Retinal pigment epithelial cell (primary cell): ENCODE measurements at regions not wholly inside any gene's neighbourhood (a gene's known extent, or its start where the extent isn't known, plus 50 kb on each side); places are given as distances from the start of the nearest gene placed in this dataset.

Source experiments
- DNase-seq: peaks from one replicate; pipeline ENCODE4 v3.0.0-alpha.2; 2010; ENCODE audit warnings: low read depth
- H3K4me3 ChIP-seq: 2 replicates; pipeline ENCODE4 v1.5.1; 2011; ENCODE audit warnings: mild to moderate bottlenecking, low read length, control low read depth, moderate library complexity
- TF ChIP-seq, protein P1 (sequence below): conservative IDR thresholded peaks from 2 replicates; pipeline ENCODE4 v1.5.1; 2011; ENCODE audit warnings: low read depth, low read length, control low read depth, inconsistent platforms

DNA sequence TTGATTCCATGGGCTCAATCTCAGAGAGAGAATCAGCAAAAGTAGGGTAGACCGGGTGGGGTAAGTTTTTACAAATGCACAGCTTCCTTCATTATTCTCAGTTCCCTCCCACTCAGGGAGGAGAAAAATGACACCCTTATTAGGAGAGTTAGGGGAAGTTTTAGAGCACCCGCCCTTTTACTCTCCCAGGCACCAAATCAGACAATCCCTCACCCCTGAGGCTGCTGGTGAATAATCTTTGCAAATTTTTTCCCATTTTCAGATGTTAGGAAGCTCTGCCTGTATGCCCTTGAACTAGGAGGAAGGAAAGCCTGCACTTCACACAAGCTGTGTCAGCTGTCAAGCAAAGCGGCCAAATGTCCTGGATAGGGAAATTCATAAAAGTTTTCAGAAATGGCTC, 834.9 kb downstream of the GRID1 start:
- TF ChIP-seq, protein P1, sequence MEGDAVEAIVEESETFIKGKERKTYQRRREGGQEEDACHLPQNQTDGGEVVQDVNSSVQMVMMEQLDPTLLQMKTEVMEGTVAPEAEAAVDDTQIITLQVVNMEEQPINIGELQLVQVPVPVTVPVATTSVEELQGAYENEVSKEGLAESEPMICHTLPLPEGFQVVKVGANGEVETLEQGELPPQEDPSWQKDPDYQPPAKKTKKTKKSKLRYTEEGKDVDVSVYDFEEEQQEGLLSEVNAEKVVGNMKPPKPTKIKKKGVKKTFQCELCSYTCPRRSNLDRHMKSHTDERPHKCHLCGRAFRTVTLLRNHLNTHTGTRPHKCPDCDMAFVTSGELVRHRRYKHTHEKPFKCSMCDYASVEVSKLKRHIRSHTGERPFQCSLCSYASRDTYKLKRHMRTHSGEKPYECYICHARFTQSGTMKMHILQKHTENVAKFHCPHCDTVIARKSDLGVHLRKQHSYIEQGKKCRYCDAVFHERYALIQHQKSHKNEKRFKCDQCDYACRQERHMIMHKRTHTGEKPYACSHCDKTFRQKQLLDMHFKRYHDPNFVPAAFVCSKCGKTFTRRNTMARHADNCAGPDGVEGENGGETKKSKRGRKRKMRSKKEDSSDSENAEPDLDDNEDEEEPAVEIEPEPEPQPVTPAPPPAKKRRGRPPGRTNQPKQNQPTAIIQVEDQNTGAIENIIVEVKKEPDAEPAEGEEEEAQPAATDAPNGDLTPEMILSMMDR: no peak
- DNase-seq: no peak
- no peak overlapping the region for H3K4me3 ChIP-seq

DNA sequence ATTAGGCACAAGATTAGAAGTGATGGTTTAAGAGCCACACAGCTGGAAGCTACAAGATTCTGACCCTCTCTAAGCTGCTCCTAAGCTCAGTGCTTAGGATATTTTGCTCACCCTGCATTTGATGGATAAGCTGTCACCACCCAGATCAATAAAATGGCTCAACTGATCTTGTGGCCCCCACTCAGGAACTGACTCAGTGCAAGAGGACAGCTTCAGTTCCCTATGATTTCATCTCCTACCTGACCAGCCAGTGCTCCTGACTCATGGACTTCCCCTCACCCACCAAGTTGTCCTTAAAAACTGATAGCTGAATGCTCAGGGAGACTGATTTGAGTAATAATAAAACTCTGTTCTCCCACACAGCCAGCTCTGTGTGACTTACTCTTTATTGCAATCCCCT, 833.8 kb downstream of the GRID1 start:
- no peak overlapping the region for H3K4me3 ChIP-seq
- TF ChIP-seq, protein P1: no peak
- no peak for DNase-seq

DNA sequence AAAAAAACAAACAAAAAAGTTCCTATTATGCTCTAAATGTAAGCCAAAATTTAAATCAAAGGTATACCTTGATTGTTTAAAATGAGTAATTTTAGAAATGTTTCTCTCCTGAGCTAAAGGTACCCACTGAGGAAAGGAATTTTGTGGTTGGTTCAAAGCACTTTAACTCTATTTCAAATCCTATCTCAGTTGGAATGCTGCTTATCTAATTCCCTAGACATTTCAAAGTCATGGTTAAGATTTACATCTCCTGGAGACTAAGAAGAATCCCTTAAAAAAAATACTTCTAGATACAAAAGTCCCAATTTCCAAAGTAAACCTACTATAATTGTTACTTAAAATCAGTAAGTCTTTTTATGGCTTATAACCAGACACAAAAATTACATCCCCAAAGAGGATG, 830.7 kb downstream of the GRID1 start:
- TF ChIP-seq, protein P1: no peak
- no peak overlapping the region for H3K4me3 ChIP-seq
- DNase-seq: no peak

DNA sequence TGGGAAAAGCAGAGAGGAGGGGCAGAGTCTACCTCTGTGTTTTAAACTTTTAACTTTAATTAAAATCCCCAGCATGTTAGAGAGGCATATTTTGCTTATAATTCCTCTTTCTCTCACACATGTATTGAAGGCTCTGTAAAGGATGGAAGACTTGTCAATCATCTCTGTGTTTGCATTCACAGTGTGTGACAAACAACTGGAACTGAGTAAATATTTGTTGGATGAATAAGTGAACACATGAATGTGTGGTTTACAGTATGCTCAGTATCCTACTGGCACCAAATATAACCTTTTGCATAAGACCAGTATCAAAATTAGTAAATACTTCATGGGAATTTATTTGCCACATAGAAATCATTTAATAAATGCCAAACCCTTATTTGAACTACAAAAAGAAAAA, 829.0 kb downstream of the GRID1 start:
- no peak overlapping the region for H3K4me3 ChIP-seq
- no peak for DNase-seq
- TF ChIP-seq, protein P1: no peak

DNA sequence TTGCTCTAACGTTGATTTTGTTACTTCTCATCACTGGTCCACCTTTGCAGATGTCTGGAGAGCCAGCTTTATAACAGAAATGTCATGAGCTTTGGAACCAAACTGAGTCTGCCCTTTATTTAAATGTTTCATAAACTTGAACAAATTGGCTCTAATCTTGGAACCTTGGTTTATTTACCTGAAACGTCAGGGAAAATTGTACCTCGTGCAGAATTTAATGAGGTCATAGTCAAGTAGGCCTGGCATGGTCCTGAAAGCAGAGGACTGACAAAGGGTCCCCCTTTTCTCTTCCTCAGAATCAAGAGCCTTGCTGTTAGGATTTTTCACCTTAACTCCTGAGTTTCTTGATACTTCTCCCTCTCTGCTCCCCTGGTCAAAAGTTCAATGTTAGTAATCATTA, 828.0 kb downstream of the GRID1 start:
- no peak overlapping the region for H3K4me3 ChIP-seq
- DNase-seq: no peak
- TF ChIP-seq, protein P1: no peak

DNA sequence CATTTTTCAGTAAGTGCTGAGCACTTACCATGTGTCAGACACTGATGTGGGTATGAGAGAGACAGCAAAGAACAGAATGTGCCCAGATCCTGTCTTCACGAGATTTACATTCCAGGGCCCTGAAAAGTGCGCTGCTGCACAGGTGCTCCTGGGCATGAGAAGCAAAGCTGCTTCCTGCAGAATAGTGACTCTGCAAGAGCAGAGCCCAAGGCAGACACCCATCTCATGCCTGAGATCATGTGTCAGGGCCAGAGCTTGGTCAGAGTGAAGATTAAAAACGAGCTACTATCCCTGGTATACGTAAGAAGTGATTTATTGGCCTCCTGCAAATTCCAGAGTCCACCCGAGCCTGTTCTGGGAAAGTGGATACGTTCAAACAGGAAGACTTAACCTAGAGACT, 824.4 kb downstream of the GRID1 start:
- H3K4me3 ChIP-seq: no peak overlapping the region
- DNase-seq: no peak
- TF ChIP-seq, protein P1: no peak

DNA sequence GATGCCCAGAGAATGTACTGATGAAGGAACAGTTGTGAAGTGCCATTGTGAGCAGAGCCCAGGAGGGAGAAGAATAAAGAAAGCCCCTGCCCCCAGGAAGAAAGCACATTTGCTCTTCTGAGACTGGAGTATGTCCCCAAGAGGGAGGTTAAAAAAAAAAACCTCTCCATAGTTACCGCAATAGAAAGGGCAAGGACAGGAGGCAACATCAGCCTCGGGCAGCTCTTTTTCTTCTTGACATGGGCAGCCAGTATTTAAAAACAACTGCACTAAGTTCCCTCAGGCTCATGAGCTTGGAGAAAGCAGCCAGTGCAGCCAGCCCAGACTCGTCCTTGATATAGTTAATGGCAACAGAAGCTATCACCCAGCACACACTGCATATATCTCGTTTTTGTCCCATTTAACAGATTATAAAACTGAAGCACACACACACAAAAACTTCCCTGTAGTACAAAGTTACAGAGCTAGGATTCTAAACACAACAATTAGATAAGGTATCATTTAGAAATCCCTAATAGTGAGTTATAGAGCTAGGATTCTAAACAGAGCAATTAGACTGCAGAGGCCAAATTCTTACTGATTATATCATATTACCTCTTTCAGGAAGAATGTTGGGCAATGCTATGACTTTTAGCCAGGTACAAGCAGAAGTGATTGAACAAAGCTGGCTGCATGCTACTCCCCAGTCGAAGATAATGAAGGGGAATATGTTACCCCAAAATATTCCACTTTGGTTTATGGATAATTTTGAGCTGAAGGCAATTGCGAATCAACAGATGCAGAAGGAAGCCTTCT, 823.5 kb downstream of the GRID1 start:
- TF ChIP-seq, protein P1: no peak
- DNase-seq: no peak
- H3K4me3 ChIP-seq: no peak overlapping the region
